HEK293T (cell line): ENCODE measurements at regions not wholly inside any gene's neighbourhood (a gene's known extent, or its start where the extent isn't known, plus 50 kb on each side); places are given as distances from the start of the nearest gene placed in this dataset.
"Not testable (repeated sequence)": the region's sequence is repeated elsewhere in the genome, so short reads cannot be mapped to it uniquely, and the experiment has no call there.

ENCODE experiments used
- CTCF ChIA-PET: fragments of 350-600 bp; formaldehyde crosslinking; extraction: SDS; loops from one replicate; lab custom pipeline; 2021; ENCODE audit warnings: antibody characterized with exemption, inconsistent platforms; lab: Yijun Ruan, JAX
- POLR2A ChIA-PET: fragments of 350-600 bp; formaldehyde crosslinking; extraction: SDS; loops from one replicate; lab custom pipeline; 2020; ENCODE audit warnings: antibody characterized with exemption, inconsistent platforms; lab: Yijun Ruan, JAX
- DNase-seq: peaks from one replicate; pipeline ENCODE4 v3.0.0; 2012; ENCODE audit warnings: mixed read lengths; ENCODE audit errors: extremely low spot score
- ARNT ChIP-seq: fragments of 450-650 bp; IDR thresholded peaks from 2 replicates; pipeline ENCODE4 v1.6.1; 2017; ENCODE audit warnings: mild to moderate bottlenecking
- BHLHE40 ChIP-seq: fragments of 450-650 bp; IDR thresholded peaks from 2 replicates; pipeline ENCODE4 v1.6.1; 2016; ENCODE audit warnings: mild to moderate bottlenecking, moderate library complexity, borderline replicate concordance
- CTBP1 ChIP-seq: fragments of 450-650 bp; IDR thresholded peaks from 2 replicates; pipeline ENCODE4 v1.6.1; 2016; ENCODE audit warnings: borderline replicate concordance
- ELF4 ChIP-seq: fragments of 450-650 bp; IDR thresholded peaks from 2 replicates; pipeline ENCODE4 v1.6.1; 2017; ENCODE audit warnings: antibody characterized with exemption
- FOXA1 ChIP-seq: fragments of 450-650 bp; IDR thresholded peaks from 2 replicates; pipeline ENCODE4 v1.6.1; 2016; ENCODE audit warnings: mild to moderate bottlenecking
- FOXK2 ChIP-seq: fragments of 450-650 bp; IDR thresholded peaks from 2 replicates; pipeline ENCODE4 v1.6.1; 2016; ENCODE audit warnings: mild to moderate bottlenecking
- FOXM1 ChIP-seq: fragments of 450-650 bp; IDR thresholded peaks from 2 replicates; pipeline ENCODE4 v1.6.1; 2017; ENCODE audit warnings: mild to moderate bottlenecking, borderline replicate concordance
- HDGF ChIP-seq: fragments of 450-650 bp; IDR thresholded peaks from 2 replicates; pipeline ENCODE4 v1.6.1; 2017; ENCODE audit warnings: antibody characterized with exemption, borderline replicate concordance
- L3MBTL2 ChIP-seq: fragments of 450-650 bp; conservative IDR thresholded peaks from 2 replicates; pipeline ENCODE4 v1.6.1; 2016; ENCODE audit warnings: mild to moderate bottlenecking
- LEF1 ChIP-seq: fragments of 450-650 bp; IDR thresholded peaks from 2 replicates; pipeline ENCODE4 v1.6.1; 2017; ENCODE audit warnings: mild to moderate bottlenecking, borderline replicate concordance
- NFRKB ChIP-seq: fragments of 450-650 bp; IDR thresholded peaks from 2 replicates; pipeline ENCODE4 v1.6.1; 2016; ENCODE audit warnings: mild to moderate bottlenecking, moderate library complexity
- PKNOX1 ChIP-seq: fragments of 450-650 bp; IDR thresholded peaks from 2 replicates; pipeline ENCODE4 v1.6.1; 2016
- SP1 ChIP-seq: fragments of 450-650 bp; IDR thresholded peaks from 2 replicates; pipeline ENCODE4 v1.6.1; 2017
- SUZ12 ChIP-seq: fragments of 450-650 bp; IDR thresholded peaks from 2 replicates; pipeline ENCODE4 v1.6.1; 2016; ENCODE audit warnings: mild to moderate bottlenecking
- TARDBP ChIP-seq: fragments of 450-650 bp; IDR thresholded peaks from 2 replicates; pipeline ENCODE4 v1.6.1; 2016
- ZNF384 ChIP-seq: fragments of 450-650 bp; IDR thresholded peaks from 2 replicates; pipeline ENCODE4 v1.6.1; 2016

GRCh38 chr7:96861-97260 is 95.5 kb upstream of the FAM20C start:
- no peak for TF ChIP-seq CTBP1
- TF ChIP-seq HDGF, result no peak
- no peak for TF ChIP-seq FOXK2
- TF ChIP-seq BHLHE40, result no peak
- TF ChIP-seq FOXM1, result no peak
- no peak for TF ChIP-seq LEF1
- no peak for TF ChIP-seq TARDBP
- TF ChIP-seq ZNF384, result no peak
- no peak for TF ChIP-seq ARNT
- no peak for TF ChIP-seq NFRKB
- TF ChIP-seq PKNOX1, result no peak
- no peak for TF ChIP-seq FOXA1
- TF ChIP-seq SP1, result no peak
- no peak for TF ChIP-seq ELF4
- no peak for TF ChIP-seq L3MBTL2
- no peak for TF ChIP-seq SUZ12
- DNase-seq, result no peak
- POLR2A ChIA-PET, result no interaction called here
- CTCF ChIA-PET, result no interaction called here

- no peak for DNase-seq
- TF ChIP-seq FOXA1 (no peak), ELF4 (no peak), HDGF (no peak), SP1 (no peak), LEF1 (no peak), BHLHE40 (no peak), NFRKB (no peak), FOXM1 (no peak), FOXK2 (no peak), ZNF384 (no peak), SUZ12 (no peak)
- ChIA-PET CTCF (no interaction called here), POLR2A (no interaction called here)
Measured at GRCh38 chr7:97310-97841, 95.0 kb upstream of the FAM20C start.

- no peak for DNase-seq
- TF ChIP-seq BHLHE40 (no peak), CTBP1 (no peak)
- CTCF ChIA-PET, result no interaction called here
- POLR2A ChIA-PET, result no interaction called here
Measured at GRCh38 chr7:101146-102046, 91.0 kb upstream of the FAM20C start.

- POLR2A ChIA-PET, result no interaction called here
- no peak for DNase-seq
- TF ChIP-seq TARDBP (no peak), BHLHE40 (no peak), NFRKB (no peak)
- CTCF ChIA-PET, result no interaction called here
Measured at GRCh38 chr7:102047-102711, 90.2 kb upstream of the FAM20C start.

GRCh38 chr7:102721-103120 is 89.7 kb upstream of the FAM20C start:
- no peak for TF ChIP-seq FOXA1
- TF ChIP-seq SP1, result no peak
- no peak for DNase-seq
- ChIA-PET CTCF (no interaction called here), POLR2A (no interaction called here)

- POLR2A ChIA-PET, CTCF ChIA-PET, DNase-seq: not testable (repeated sequence)
Measured at GRCh38 chr7:103981-104380, 88.4 kb upstream of the FAM20C start.

- DNase-seq, result no peak
- TF ChIP-seq BHLHE40, result no peak
- no peak for TF ChIP-seq FOXA1
- no peak for TF ChIP-seq ARNT
- no peak for TF ChIP-seq HDGF
- no peak for TF ChIP-seq FOXM1
- TF ChIP-seq ZNF384, result no peak
- no peak for TF ChIP-seq SP1
- no peak for TF ChIP-seq SUZ12
- TF ChIP-seq FOXK2, result no peak
- TF ChIP-seq L3MBTL2, result no peak
- TF ChIP-seq NFRKB, result no peak
- TF ChIP-seq ELF4, result no peak
- no peak for TF ChIP-seq CTBP1
- no peak for TF ChIP-seq LEF1
- POLR2A ChIA-PET, result no interaction called here
- CTCF ChIA-PET, result no interaction called here
Measured at GRCh38 chr7:105002-105401, 87.4 kb upstream of the FAM20C start.

GRCh38 chr7:106356-106755 is 86.0 kb upstream of the FAM20C start:
- DNase-seq, result no peak
- CTCF ChIA-PET, result no interaction called here
- POLR2A ChIA-PET, result no interaction called here
- no peak for TF ChIP-seq TARDBP
- TF ChIP-seq SUZ12, result no peak
- no peak for TF ChIP-seq BHLHE40
- no peak for TF ChIP-seq LEF1
- TF ChIP-seq ARNT, result no peak
- no peak for TF ChIP-seq L3MBTL2
- TF ChIP-seq ZNF384, result no peak
- TF ChIP-seq FOXM1, result no peak
- TF ChIP-seq CTBP1, result no peak
- TF ChIP-seq PKNOX1, result no peak
- no peak for TF ChIP-seq NFRKB
- TF ChIP-seq HDGF, result no peak
- TF ChIP-seq ELF4, result no peak
- TF ChIP-seq FOXA1, result no peak
- no peak for TF ChIP-seq SP1
